ENCODE measurements at regions not wholly inside any gene's neighbourhood (a gene's known extent, or its start where the extent isn't known, plus 50 kb on each side); places are given as distances from the start of the nearest gene placed in this dataset.

DNA sequence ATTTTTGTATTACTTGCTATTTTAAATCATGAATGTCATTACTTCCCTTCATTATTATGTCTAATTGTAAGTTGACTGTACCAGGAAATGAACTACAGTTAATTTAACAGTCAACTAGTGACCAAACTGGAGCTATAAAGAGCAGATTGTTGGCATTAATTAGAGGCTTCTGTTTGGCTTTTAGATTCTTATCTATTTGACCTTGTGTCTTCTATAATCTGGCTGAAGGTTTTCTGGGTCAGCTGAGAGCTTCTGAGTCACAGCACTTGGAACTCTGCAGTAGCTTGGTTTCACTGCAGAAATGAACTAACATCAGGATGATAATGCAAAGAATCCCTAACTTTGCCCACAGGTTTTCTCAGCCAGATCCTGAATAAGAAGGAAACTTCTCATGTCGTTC lies 169.2 kb upstream of the LEF1 start:
- DNase-seq (ENCODE audit: low read depth): peak; percentile 50
- H3K4me3 ChIP-seq (ENCODE audit: low read length): no peak overlapping the region
- TF ChIP-seq, protein P1, sequence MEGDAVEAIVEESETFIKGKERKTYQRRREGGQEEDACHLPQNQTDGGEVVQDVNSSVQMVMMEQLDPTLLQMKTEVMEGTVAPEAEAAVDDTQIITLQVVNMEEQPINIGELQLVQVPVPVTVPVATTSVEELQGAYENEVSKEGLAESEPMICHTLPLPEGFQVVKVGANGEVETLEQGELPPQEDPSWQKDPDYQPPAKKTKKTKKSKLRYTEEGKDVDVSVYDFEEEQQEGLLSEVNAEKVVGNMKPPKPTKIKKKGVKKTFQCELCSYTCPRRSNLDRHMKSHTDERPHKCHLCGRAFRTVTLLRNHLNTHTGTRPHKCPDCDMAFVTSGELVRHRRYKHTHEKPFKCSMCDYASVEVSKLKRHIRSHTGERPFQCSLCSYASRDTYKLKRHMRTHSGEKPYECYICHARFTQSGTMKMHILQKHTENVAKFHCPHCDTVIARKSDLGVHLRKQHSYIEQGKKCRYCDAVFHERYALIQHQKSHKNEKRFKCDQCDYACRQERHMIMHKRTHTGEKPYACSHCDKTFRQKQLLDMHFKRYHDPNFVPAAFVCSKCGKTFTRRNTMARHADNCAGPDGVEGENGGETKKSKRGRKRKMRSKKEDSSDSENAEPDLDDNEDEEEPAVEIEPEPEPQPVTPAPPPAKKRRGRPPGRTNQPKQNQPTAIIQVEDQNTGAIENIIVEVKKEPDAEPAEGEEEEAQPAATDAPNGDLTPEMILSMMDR (conservative IDR thresholded peaks at IDR 0.05; ENCODE audit: low read length): no peak

DNA sequence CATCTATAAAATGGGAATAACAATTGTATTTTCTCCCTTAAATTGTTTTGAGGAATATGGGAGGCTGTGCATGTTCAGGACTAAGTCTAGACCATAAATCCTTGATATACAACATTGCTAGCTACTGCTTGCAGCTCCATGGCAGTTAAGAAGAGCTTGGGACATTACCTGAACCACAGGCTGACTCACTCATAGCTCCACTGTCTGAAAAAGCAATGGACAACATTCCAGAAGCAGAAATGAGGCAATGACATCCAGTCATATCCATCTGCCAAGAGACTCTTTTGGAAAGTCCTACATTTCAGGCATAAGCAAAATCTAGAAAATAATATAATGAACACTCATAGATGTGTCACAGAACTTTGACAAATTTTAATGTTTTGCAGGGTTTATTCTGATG lies 167.3 kb upstream of the LEF1 start:
- DNase-seq (ENCODE audit: low read depth): peak; percentile 70
- TF ChIP-seq, protein P1 (conservative IDR thresholded peaks at IDR 0.05; ENCODE audit: low read length): no peak
- H3K4me3 ChIP-seq (ENCODE audit: low read length): no peak overlapping the region

DNA sequence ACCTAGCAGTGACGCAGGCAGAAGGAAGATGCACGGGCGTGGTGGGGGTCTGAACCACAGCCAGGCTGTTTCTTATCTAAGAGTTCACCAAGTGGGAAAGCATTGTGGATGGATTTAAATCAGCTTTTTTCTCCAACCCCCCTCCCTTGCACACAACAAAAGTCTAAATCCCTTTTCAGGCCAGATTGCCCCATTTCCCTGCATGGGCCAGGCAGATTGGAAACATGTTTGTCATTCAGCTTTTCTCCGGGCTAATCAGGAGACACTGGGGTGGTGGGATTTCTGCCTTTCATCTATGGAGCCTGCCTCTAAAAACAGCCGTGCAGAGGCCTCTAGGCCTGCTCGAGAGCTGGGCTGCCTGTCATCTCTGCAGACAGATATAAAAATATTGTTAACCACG lies 166.3 kb upstream of the LEF1 start:
- DNase-seq (ENCODE audit: low read depth): no peak
- TF ChIP-seq, protein P1 (conservative IDR thresholded peaks at IDR 0.05; ENCODE audit: low read length): no peak
- H3K4me3 ChIP-seq (ENCODE audit: low read length): no peak overlapping the region

DNA sequence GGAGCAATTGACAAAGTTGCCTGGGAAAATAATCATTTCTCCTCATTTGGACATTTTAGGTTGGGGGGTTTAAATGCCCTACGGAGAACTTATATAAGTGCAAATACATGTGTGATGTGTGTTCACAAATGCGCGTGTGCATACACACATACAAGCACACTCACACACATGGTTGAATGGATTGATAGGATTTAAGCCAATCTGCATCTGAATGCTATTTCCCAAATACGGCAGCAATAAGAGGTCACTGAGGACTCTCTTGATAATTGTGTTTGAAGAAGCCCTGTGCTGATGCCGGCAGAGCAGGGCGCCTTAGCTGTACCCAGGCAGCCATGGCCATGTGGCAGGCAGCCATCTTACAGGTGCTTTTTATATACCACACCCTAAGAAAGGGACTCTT lies 165.3 kb upstream of the LEF1 start:
- H3K4me3 ChIP-seq (ENCODE audit: low read length): no peak overlapping the region
- TF ChIP-seq, protein P1 (conservative IDR thresholded peaks at IDR 0.05; ENCODE audit: low read length): no peak
- no peak for DNase-seq (ENCODE audit: low read depth)

DNA sequence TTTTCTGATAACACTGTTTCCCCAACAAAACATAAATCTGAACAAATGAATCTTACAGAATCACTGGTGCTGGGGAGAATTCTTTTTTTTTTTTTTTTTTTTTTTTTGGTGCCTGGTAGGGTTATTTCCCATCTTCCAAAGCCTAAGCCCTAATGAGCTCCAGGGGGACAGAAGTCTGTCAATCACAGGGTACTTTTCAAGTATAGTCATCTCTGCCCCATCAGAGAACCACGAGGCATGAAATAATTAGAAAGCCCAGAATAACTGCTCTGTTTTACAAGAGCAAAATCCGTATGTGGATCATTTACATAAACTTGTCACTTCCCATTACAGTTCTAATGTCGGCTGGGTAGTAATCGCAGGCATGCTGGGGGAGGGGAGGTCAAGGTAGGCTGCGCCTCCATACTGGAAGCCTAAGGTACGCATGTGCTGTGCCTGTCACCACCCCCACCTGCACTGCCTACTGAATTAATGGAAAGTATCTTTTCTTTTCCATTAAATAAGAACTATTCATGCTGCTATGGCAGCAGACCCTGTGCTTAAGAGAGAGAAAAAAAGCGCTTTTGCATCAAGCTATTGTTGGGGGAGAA lies 164.7 kb upstream of the LEF1 start:
- TF ChIP-seq, protein P1 (conservative IDR thresholded peaks at IDR 0.05; ENCODE audit: low read length): no peak
- no peak for DNase-seq (ENCODE audit: low read depth)
- H3K4me3 ChIP-seq (ENCODE audit: low read length): no peak overlapping the region

DNA sequence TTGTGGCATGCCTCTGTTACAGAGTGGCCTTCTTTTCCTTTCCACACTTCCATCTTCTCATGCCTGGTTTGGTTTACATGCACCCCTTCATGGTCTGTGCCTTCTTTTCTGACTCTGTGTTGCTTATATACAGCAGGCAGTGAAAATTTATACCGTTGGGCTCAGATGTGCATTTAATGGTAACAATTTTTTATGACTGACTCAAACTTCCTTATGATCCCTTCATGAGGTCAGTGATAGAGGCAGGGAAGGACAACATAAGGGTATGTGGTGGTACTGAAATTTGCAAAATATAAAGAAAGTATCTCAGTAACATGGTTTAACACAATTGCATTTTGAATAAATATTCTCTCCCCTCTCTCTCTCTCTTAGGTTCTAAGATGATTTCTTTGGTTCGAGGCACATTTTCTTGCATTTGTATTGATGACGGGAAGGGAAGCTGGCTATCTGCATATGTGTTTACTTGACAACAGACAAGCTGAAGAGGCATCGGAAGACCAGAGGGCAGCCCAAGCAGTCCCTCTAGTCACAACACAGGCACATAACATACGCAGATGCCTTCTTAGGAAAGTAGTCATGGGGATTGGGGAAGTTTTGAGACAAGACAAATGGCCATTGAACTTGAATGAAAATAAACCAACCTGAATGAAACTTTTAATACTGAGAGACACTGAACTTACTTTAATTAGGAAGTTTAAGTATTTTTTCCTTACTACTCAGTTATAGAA lies 163.3 kb upstream of the LEF1 start:
- no peak for DNase-seq (ENCODE audit: low read depth)
- TF ChIP-seq, protein P1 (conservative IDR thresholded peaks at IDR 0.05; ENCODE audit: low read length): no peak
- no peak overlapping the region for H3K4me3 ChIP-seq (ENCODE audit: low read length)

DNA sequence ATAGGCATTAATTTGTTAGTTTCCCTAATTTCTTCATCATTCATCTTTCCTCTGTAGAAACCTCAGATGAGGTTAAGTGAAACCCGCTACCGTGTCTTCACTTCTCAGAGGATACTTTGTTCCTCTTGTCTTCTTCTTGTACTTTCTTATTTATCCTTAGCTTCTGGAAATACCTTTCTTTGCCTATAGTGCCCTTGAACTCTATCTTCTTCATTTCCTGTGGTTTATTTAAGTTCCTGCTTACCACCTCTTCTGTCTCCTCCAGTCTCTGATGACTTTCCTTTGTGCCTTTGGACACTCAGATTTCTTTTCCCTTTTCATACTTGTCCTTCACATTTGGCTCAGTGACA lies 159.6 kb upstream of the LEF1 start:
- no peak overlapping the region for H3K4me3 ChIP-seq (ENCODE audit: low read length)
- TF ChIP-seq, protein P1 (conservative IDR thresholded peaks at IDR 0.05; ENCODE audit: low read length): no peak
- DNase-seq (ENCODE audit: low read depth): no peak

Data from AG10803 (cell line).